H9 (cell line): ENCODE measurements at regions not wholly inside any gene's neighbourhood (a gene's known extent, or its start where the extent isn't known, plus 50 kb on each side); places are given as distances from the start of the nearest gene placed in this dataset.

Source experiments
- DNase-seq: peaks from one replicate; pipeline ENCODE4 v3.0.0-alpha.2; 2017
- H2AFZ ChIP-seq: one replicate; pipeline ENCODE4 v1.6.1; 2013; ENCODE audit warnings: mild to moderate bottlenecking, low read length, control low read depth, moderate library complexity
- H2AK5ac ChIP-seq: 2 replicates; pipeline ENCODE4 v1.6.1; 2013; ENCODE audit warnings: low read length, control low read depth, mixed read lengths; ENCODE audit not compliant: insufficient read length
- H2BK120ac ChIP-seq: one replicate; pipeline ENCODE4 v1.6.1; 2013; ENCODE audit warnings: low read depth, mild to moderate bottlenecking, low read length, control low read depth, inconsistent platforms; ENCODE audit not compliant: poor library complexity, severe bottlenecking
- H2BK12ac ChIP-seq: 2 replicates; pipeline ENCODE4 v1.6.1; 2013; ENCODE audit warnings: low read length, control low read depth, mixed read lengths, low read depth; ENCODE audit not compliant: insufficient read length
- H2BK15ac ChIP-seq: 2 replicates; pipeline ENCODE4 v1.6.1; 2013; ENCODE audit warnings: low read depth, low read length, control low read depth
- H2BK20ac ChIP-seq: one replicate; pipeline ENCODE4 v1.6.1; 2013; ENCODE audit warnings: low read depth, mild to moderate bottlenecking, low read length, control low read depth, inconsistent platforms; ENCODE audit not compliant: poor library complexity, severe bottlenecking
- H2BK5ac ChIP-seq: 2 replicates; pipeline ENCODE4 v1.6.1; 2013; ENCODE audit warnings: low read length, control low read depth, mixed read lengths; ENCODE audit not compliant: insufficient read length
- H3K14ac ChIP-seq: 2 replicates; pipeline ENCODE4 v1.6.1; 2013; ENCODE audit warnings: low read length, control low read depth; ENCODE audit not compliant: insufficient read depth
- H3K18ac ChIP-seq: 2 replicates; pipeline ENCODE4 v1.6.1; 2013; ENCODE audit warnings: low read depth, mild to moderate bottlenecking, mixed read lengths, low read length, control low read depth; ENCODE audit not compliant: insufficient read length
- H3K23ac ChIP-seq: 2 replicates; pipeline ENCODE4 v1.6.1; 2013; ENCODE audit warnings: low read length, control low read depth, mixed read lengths, low read depth; ENCODE audit not compliant: insufficient read length
- H3K23me2 ChIP-seq: 2 replicates; pipeline ENCODE4 v1.6.1; 2013; ENCODE audit warnings: low read depth, mild to moderate bottlenecking, mixed read lengths, low read length, control low read depth; ENCODE audit not compliant: insufficient read length, poor library complexity, severe bottlenecking
- H3K27ac ChIP-seq: 2 replicates; pipeline ENCODE4 v1.5.1; 2013; ENCODE audit warnings: low read length, control low read depth, mixed read lengths, low read depth; ENCODE audit not compliant: insufficient read length
- H3K27me3 ChIP-seq: 2 replicates; pipeline ENCODE4 v1.6.1; 2013; ENCODE audit warnings: low read length, control low read depth, inconsistent platforms; ENCODE audit not compliant: insufficient read depth
- H3K4ac ChIP-seq: 2 replicates; pipeline ENCODE4 v1.6.1; 2013; ENCODE audit warnings: low read depth, mild to moderate bottlenecking, control low read depth, inconsistent platforms, low read length, moderate library complexity
- H3K4me1 ChIP-seq: 2 replicates; pipeline ENCODE4 v1.6.1; 2013; ENCODE audit warnings: low read length, control low read depth, inconsistent platforms; ENCODE audit not compliant: insufficient read depth
- H3K4me2 ChIP-seq: 2 replicates; pipeline ENCODE4 v1.6.1; 2013; ENCODE audit warnings: low read length, control low read depth, mixed read lengths; ENCODE audit not compliant: insufficient read length, insufficient read depth
- H3K56ac ChIP-seq: 2 replicates; pipeline ENCODE4 v1.6.1; 2013; ENCODE audit warnings: low read depth, mild to moderate bottlenecking, mixed read lengths, low read length, control low read depth; ENCODE audit not compliant: insufficient read length
- H3K79me1 ChIP-seq: 2 replicates; pipeline ENCODE4 v1.6.1; 2013; ENCODE audit warnings: low read depth, mild to moderate bottlenecking, moderate library complexity, low read length, control low read depth, inconsistent platforms; ENCODE audit not compliant: insufficient read depth, poor library complexity, severe bottlenecking
- H3K79me2 ChIP-seq: 2 replicates; pipeline ENCODE4 v1.6.1; 2013; ENCODE audit warnings: low read length, control low read depth, inconsistent platforms; ENCODE audit not compliant: insufficient read depth
- H3K9ac ChIP-seq: 2 replicates; pipeline ENCODE4 v1.6.1; 2013; ENCODE audit warnings: low read length, control low read depth, mixed read lengths; ENCODE audit not compliant: insufficient read length; ENCODE audit errors: extremely low read depth
- H3K9me3 ChIP-seq: one replicate; pipeline ENCODE4 v1.6.1; 2013; ENCODE audit warnings: low read depth, low read length, inconsistent platforms; ENCODE audit not compliant: control insufficient read depth
- H3T11ph ChIP-seq: one replicate; pipeline ENCODE4 v1.6.1; 2013; ENCODE audit warnings: mild to moderate bottlenecking, low read length, control low read depth, inconsistent platforms
- H4K20me1 ChIP-seq: one replicate; pipeline ENCODE4 v1.6.1; 2013; ENCODE audit not compliant: control insufficient read depth, insufficient read length, insufficient read depth
- H4K5ac ChIP-seq: 2 replicates; pipeline ENCODE4 v1.6.1; 2013; ENCODE audit warnings: low read depth, mild to moderate bottlenecking, mixed read lengths, low read length, control low read depth; ENCODE audit not compliant: insufficient read length
- H4K8ac ChIP-seq: replicated peaks from 2 replicates; pipeline ENCODE4 v1.6.1; 2013; ENCODE audit warnings: low read length, control low read depth, mixed read lengths, low read depth; ENCODE audit not compliant: insufficient read length
- H4K91ac ChIP-seq: 2 replicates; pipeline ENCODE4 v1.6.1; 2013; ENCODE audit warnings: low read depth, mild to moderate bottlenecking, moderate library complexity, mixed read lengths, low read length, control low read depth; ENCODE audit not compliant: insufficient read length
- H3K27ac Mint-ChIP-seq, 3 experiments: 2 replicates in 2 of 3; 3 replicates in 1 of 3; pipeline ENCODE4 v1.8.0; 2020 to 2021; ENCODE audit warnings: mixed read lengths in 3 of 3, mild to moderate bottlenecking in 1 of 3, moderate library complexity in 1 of 3
- H3K27me3 Mint-ChIP-seq: 2 replicates; pipeline ENCODE4 v1.8.0; 2021; ENCODE audit warnings: low read depth, mild to moderate bottlenecking, moderate library complexity, mixed read lengths
- H3K36me3 Mint-ChIP-seq, 3 experiments: 2 replicates in 2 of 3; 3 replicates in 1 of 3; pipeline ENCODE4 v1.8.0; 2020 to 2021; ENCODE audit warnings: low read depth in 3 of 3, mixed read lengths in 3 of 3; ENCODE audit not compliant: insufficient read depth in 1 of 3
- H3K4me1 Mint-ChIP-seq, 2 experiments: 2 replicates each; pipeline ENCODE4 v1.8.0; 2020; ENCODE audit warnings: mixed read lengths in 2 of 2
- H3K4me3 Mint-ChIP-seq, 2 experiments: 2 replicates in 1 of 2; 3 replicates in 1 of 2; pipeline ENCODE4 v1.8.0; 2020 to 2021; ENCODE audit warnings: mild to moderate bottlenecking in 2 of 2, mixed read lengths in 2 of 2, moderate library complexity in 1 of 2
- H3K9me3 Mint-ChIP-seq, 2 experiments: 2 replicates in 1 of 2; 3 replicates in 1 of 2; pipeline ENCODE4 v1.8.0; 2020; ENCODE audit warnings: mild to moderate bottlenecking in 2 of 2, mixed read lengths in 2 of 2, moderate library complexity in 1 of 2
- WGBS: extraction: QIAGEN DNeasy Blood & Tissue Kit; methylation state at CpG from one replicate; pipeline ENCODE4 v1.1.7; 2013; ENCODE audit warnings: missing lambda C conversion rate, low lambda C conversion rate, mixed read lengths; ENCODE audit not compliant: insufficient read length; ENCODE audit errors: extremely low coverage; 5-methylcytosine and 5-hydroxymethylcytosine counted together
- TF ChIP-seq, protein P1 (sequence below): fragments of 200-600 bp; sonication (generic); conservative IDR thresholded peaks from 3 replicates; pipeline ENCODE4 v1.8.0; 2021; ENCODE audit warnings: antibody characterized with exemption, mild to moderate bottlenecking

- Histone ChIP-seq H4K8ac (no peak overlapping the region), H3K56ac (no peak overlapping the region), H3T11ph (no peak overlapping the region), H3K14ac (no peak overlapping the region), H2AFZ (no peak overlapping the region), H3K27ac (no peak overlapping the region), H3K4ac (no peak overlapping the region), H3K79me2 (no peaks in the 10 kb centered on the region), H2BK12ac (no peak overlapping the region), H4K5ac (no peak overlapping the region), H2BK120ac (no peak overlapping the region), H2BK20ac (no peak overlapping the region), H4K20me1 (no peaks in the 10 kb centered on the region), H3K9me3 (no peaks in the 10 kb centered on the region), H3K18ac (no peak overlapping the region), H3K4me1 (no peaks in the 10 kb centered on the region), H2AK5ac (no peak overlapping the region), H2BK5ac (no peak overlapping the region), H3K4me2 (no peak overlapping the region), H4K91ac (no peak overlapping the region), H3K23me2 (no peaks in the 10 kb centered on the region), H3K27me3 (no peaks in the 10 kb centered on the region), H3K79me1 (no peaks in the 10 kb centered on the region), H2BK15ac (no peak overlapping the region), H3K9ac (no peak overlapping the region), H3K23ac (no peak overlapping the region)
- Mint-ChIP-seq H3K4me1 (peaks cover 5 to 7% of the 10 kb centered on the region in 2 experiments), H3K36me3 (no peaks in the 10 kb centered on the region), H3K27me3 (no peaks in the 10 kb centered on the region), H3K9me3 (no peaks in the 10 kb centered on the region; a peak in 1 of 5 replicates), H3K27ac (no peak overlapping the region), H3K4me3 (no peak overlapping the region)
- TF ChIP-seq, protein P1, sequence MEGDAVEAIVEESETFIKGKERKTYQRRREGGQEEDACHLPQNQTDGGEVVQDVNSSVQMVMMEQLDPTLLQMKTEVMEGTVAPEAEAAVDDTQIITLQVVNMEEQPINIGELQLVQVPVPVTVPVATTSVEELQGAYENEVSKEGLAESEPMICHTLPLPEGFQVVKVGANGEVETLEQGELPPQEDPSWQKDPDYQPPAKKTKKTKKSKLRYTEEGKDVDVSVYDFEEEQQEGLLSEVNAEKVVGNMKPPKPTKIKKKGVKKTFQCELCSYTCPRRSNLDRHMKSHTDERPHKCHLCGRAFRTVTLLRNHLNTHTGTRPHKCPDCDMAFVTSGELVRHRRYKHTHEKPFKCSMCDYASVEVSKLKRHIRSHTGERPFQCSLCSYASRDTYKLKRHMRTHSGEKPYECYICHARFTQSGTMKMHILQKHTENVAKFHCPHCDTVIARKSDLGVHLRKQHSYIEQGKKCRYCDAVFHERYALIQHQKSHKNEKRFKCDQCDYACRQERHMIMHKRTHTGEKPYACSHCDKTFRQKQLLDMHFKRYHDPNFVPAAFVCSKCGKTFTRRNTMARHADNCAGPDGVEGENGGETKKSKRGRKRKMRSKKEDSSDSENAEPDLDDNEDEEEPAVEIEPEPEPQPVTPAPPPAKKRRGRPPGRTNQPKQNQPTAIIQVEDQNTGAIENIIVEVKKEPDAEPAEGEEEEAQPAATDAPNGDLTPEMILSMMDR, result no peak
- no CpG with 5 or more reads among the region's 7 CpGs for whole genome bisulfite sequencing
- DNase-seq, result no peak
Measured at GRCh38 chr18:77557046-77557587, 307.5 kb downstream of the GALR1 start.
